ENCODE measurements at regions not wholly inside any gene's neighbourhood (a gene's known extent, or its start where the extent isn't known, plus 50 kb on each side); places are given as distances from the start of the nearest gene placed in this dataset.
"Not testable (repeated sequence)": the region's sequence is repeated elsewhere in the genome, so short reads cannot be mapped to it uniquely, and the experiment has no call there.

- intact Hi-C loops (cut with DNase I); DNase-seq: not testable (repeated sequence)
These were observed 174.8 kb downstream of the COL12A1 start for GRCh38 chr6:75031102-75031501.

GRCh38 chr6:75029333-75029732 lies 176.5 kb downstream of the COL12A1 start:
- intact Hi-C loops (cut with DNase I) = no loop called here
- DNase-seq = no peak

- DNase-seq = no peak
- intact Hi-C loops (cut with DNase I) = no loop called here
These were observed 180.5 kb downstream of the COL12A1 start for GRCh38 chr6:75025371-75025770.

- intact Hi-C loops (cut with DNase I) = no loop called here
- no peak for DNase-seq
These were observed 181.0 kb downstream of the COL12A1 start for GRCh38 chr6:75024828-75025227.

- DNase-seq = no peak
- intact Hi-C loops (cut with DNase I) = no loop called here
These were observed 182.2 kb downstream of the COL12A1 start for GRCh38 chr6:75023634-75024033.

- intact Hi-C loops (cut with DNase I) = no loop called here
These were observed 184.9 kb downstream of the COL12A1 start for GRCh38 chr6:75020971-75021370.

GRCh38 chr6:75020376-75020775 lies 185.5 kb downstream of the COL12A1 start:
- DNase-seq = no peak
- intact Hi-C loops (cut with DNase I) = no loop called here

More at GRCh38 chr6:75020971-75021370, 184.9 kb downstream of the COL12A1 start:
- DNase-seq = no peak

GRCh38 chr6:75012018-75012417 lies 193.8 kb downstream of the COL12A1 start:
- intact Hi-C loops (cut with DNase I) = no loop called here
- no peak for DNase-seq

- DNase-seq; intact Hi-C loops (cut with DNase I): not testable (repeated sequence)
These were observed 201.9 kb downstream of the COL12A1 start for GRCh38 chr6:75003984-75004383.

GRCh38 chr6:74997646-74998045 lies 208.2 kb downstream of the COL12A1 start:
- DNase-seq = no peak
- intact Hi-C loops (cut with DNase I) = no loop called here

GRCh38 chr6:74993136-74993535 lies 212.7 kb downstream of the COL12A1 start:
- intact Hi-C loops (cut with DNase I) = no loop called here

GRCh38 chr6:74991573-74992332 lies 214.1 kb downstream of the COL12A1 start:
- intact Hi-C loops (cut with DNase I) = no loop called here
- DNase-seq = no peak

More at GRCh38 chr6:74993136-74993535, 212.7 kb downstream of the COL12A1 start:
- DNase-seq = no peak

- DNase-seq = no peak
- intact Hi-C loops (cut with DNase I) = no loop called here
These were observed 226.6 kb downstream of the COL12A1 start for GRCh38 chr6:74979065-74979766.

- intact Hi-C loops (cut with DNase I) = no loop called here
- DNase-seq = no peak
These were observed 229.2 kb downstream of the COL12A1 start for GRCh38 chr6:74976701-74977100.

GRCh38 chr6:74976026-74976425 lies 229.8 kb downstream of the COL12A1 start:
- no peak for DNase-seq

GRCh38 chr6:74973591-74973990 lies 232.3 kb downstream of the COL12A1 start:
- no peak for DNase-seq
- intact Hi-C loops (cut with DNase I) = no loop called here

More at GRCh38 chr6:74976026-74976425, 229.8 kb downstream of the COL12A1 start:
- intact Hi-C loops (cut with DNase I) = no loop called here

GRCh38 chr6:74971633-74972032 lies 234.2 kb downstream of the COL12A1 start:
- intact Hi-C loops (cut with DNase I) = no loop called here
- no peak for DNase-seq

GRCh38 chr6:74969591-74970267 lies 236.1 kb downstream of the COL12A1 start:
- DNase-seq = no peak
- intact Hi-C loops (cut with DNase I) = no loop called here

- intact Hi-C loops (cut with DNase I) = no loop called here
- DNase-seq = no peak
These were observed 238.0 kb downstream of the COL12A1 start for GRCh38 chr6:74967821-74968220.

- intact Hi-C loops (cut with DNase I) = no loop called here
- no peak for DNase-seq
These were observed 239.1 kb downstream of the COL12A1 start for GRCh38 chr6:74966712-74967111.

All from head of caudate nucleus (tissue), 42 donors.